Heart left ventricle (tissue), 13 donors: ENCODE measurements at regions not wholly inside any gene's neighbourhood (a gene's known extent, or its start where the extent isn't known, plus 50 kb on each side); places are given as distances from the start of the nearest gene placed in this dataset.

Experiments used
- POLR2A ChIP-seq, 2 donors: fragments of 450-650 bp; IDR thresholded peaks; one replicate each; pipeline ENCODE4 v1.6.1; 2017; ENCODE audit warnings: antibody characterized with exemption in 2 of 2, mild to moderate bottlenecking in 2 of 2, moderate library complexity in 2 of 2
- TF ChIP-seq, protein P1 (sequence below), 12 donors: fragments of 200-600 bp; sonication (generic) in 4 of 12; IDR thresholded peaks; one replicate each; pipeline versions ENCODE4 v1.5.0 to v1.8.0; 2018 to 2022; ENCODE audit warnings: antibody characterized with exemption in 12 of 12, mild to moderate bottlenecking in 5 of 12
- donor health status: ischemic (EF 13 %, LVEDD 7.1; RV severe dilation, severe dysfunction).
- donor health status: DM: no; HTN: yes; CAD: no.
- donor health status: DM: no; HTN: no; CAD: no.
- donor health status: ischemic (EF 25% LVEDD 6.9; RV normal size, moderate dysfunction).
- donor health status: ischemic (EF 25% LVEDD 5.7; RV mildly dilated, moderate dysfunction).
- donor health status: ischemic (EF 35%, LVEDD 5.7; RV mildly dilated, moderate dysfunction).
- donor health status: nonischemic (EF 11% LVEDD 7.7; RV severe dilation, severe dysfunction).
- donor health status: DM: yes; HTN: yes; CAD: no.
- donor health status: PGD.
- donor health status: ischemic (EF 29% LVEDD 5.4; RV normal size, mild dysfunction).
- donor health status: nonischemic (EF 23%, LVEDD 6.1; RV moderate dilation, normal function).

DNA sequence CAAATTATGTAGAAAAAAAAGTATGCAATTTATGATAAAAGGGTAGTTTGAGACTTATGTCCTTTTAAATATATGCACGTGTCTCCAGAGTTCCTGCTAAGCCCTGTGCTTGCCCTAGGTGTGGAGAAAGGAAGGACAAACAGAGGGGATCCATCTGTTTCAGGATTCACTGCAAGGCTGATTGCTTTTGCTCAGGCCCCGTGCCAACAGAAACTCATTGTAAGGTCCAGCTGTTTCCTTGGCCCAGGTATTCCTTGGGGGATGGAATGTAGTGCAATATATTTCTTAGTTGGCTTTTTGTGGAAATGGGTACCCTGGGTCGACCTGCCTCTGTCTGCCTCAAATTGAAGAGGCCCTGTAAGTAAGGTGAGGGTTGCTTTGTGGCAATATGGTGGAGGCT is 268.6 kb upstream of the CLINT1 start:
- TF ChIP-seq POLR2A (IDR thresholded peaks at IDR 0.05) = no peak
- TF ChIP-seq, protein P1, sequence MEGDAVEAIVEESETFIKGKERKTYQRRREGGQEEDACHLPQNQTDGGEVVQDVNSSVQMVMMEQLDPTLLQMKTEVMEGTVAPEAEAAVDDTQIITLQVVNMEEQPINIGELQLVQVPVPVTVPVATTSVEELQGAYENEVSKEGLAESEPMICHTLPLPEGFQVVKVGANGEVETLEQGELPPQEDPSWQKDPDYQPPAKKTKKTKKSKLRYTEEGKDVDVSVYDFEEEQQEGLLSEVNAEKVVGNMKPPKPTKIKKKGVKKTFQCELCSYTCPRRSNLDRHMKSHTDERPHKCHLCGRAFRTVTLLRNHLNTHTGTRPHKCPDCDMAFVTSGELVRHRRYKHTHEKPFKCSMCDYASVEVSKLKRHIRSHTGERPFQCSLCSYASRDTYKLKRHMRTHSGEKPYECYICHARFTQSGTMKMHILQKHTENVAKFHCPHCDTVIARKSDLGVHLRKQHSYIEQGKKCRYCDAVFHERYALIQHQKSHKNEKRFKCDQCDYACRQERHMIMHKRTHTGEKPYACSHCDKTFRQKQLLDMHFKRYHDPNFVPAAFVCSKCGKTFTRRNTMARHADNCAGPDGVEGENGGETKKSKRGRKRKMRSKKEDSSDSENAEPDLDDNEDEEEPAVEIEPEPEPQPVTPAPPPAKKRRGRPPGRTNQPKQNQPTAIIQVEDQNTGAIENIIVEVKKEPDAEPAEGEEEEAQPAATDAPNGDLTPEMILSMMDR (IDR thresholded peaks at IDR 0.05) = no peak
